K562 (cell line): ENCODE measurements at regions not wholly inside any gene's neighbourhood (a gene's known extent, or its start where the extent isn't known, plus 50 kb on each side); places are given as distances from the start of the nearest gene placed in this dataset.
A peak's percentile ranks its signal among the peaks of the same experiment; 100 is the strongest.

Source experiments
- ATAC-seq: fragments of 200-7000 bp; cut with Tn5 transposase; 3 replicates; pipeline ENCODE4 v1.9.1; 2020; ENCODE audit warnings: moderate library complexity
- BruUV-seq: library from RNA; stranded (reverse); fragments of 400-500 nt; replicated peaks from 2 replicates; lab custom pipeline; 2021; lab: Mats Ljungman, UMichigan
- CTCF ChIA-PET: fragments of 300-600 bp; formaldehyde crosslinking; extraction: SDS; loops from one replicate; lab custom pipeline; 2021; ENCODE audit warnings: low intra/inter-chr PET ratio; lab: Yijun Ruan, JAX
- POLR2A ChIA-PET: fragments of 300-600, 350-650 bp; sonication (Branson Sonifier 250); formaldehyde crosslinking; extraction: SDS; loops from one replicate; lab custom pipeline; 2021; ENCODE audit warnings: antibody characterized with exemption, inconsistent platforms; lab: Yijun Ruan, JAX
- DNase-seq, 4 experiments: peaks; one replicate each; pipeline versions ENCODE4 v3.0.0 to v3.0.0-alpha.2; 2011 to 2018; ENCODE audit warnings: low spot score in 3 of 4, mixed read lengths in 3 of 4; ENCODE audit errors: extremely low read depth in 1 of 4
- FAIRE-seq: peaks from 2 replicates; lab custom pipeline; 2011; peaks lifted over from hg19 to GRCh38; lab: Jason Lieb, UNC
- H2AFZ ChIP-seq: 2 replicates; pipeline ENCODE4 v1.6.0; 2011; ENCODE audit warnings: low read depth, low read length, control low read depth, inconsistent platforms
- H3K27ac ChIP-seq: fragments of 200-600 bp; 3 replicates; pipeline ENCODE4 v1.8.0; 2011; ENCODE audit warnings: low read depth, mild to moderate bottlenecking, control low read depth, inconsistent platforms, low read length, moderate library complexity, mixed read lengths; ENCODE audit errors: extremely low read depth
- H3K27me3 ChIP-seq, 2 experiments: fragments of 300-600 bp in 1 of 2; 2 replicates in 1 of 2; 3 replicates in 1 of 2; pipeline versions ENCODE4 v1.6.0 to v1.8.0; 2011; ENCODE audit warnings: inconsistent platforms in 2 of 2, low read length in 2 of 2, mild to moderate bottlenecking in 1 of 2, mixed read lengths in 1 of 2, moderate library complexity in 1 of 2; ENCODE audit not compliant: control insufficient read depth in 2 of 2, insufficient read depth in 2 of 2
- H3K36me3 ChIP-seq: fragments of 300-600 bp; 3 replicates; pipeline ENCODE4 v1.8.0; 2011; ENCODE audit warnings: mild to moderate bottlenecking, low read length, inconsistent platforms; ENCODE audit not compliant: control insufficient read depth, insufficient read depth
- H3K4me1 ChIP-seq, 2 experiments: fragments of 200-600 bp in 1 of 2; replicated peaks in 1 of 2; 2 replicates in 1 of 2; 3 replicates in 1 of 2; pipeline versions ENCODE4 v1.5.1 to v1.8.0; 2011; ENCODE audit warnings: inconsistent platforms in 2 of 2, low read length in 2 of 2, mild to moderate bottlenecking in 1 of 2, mixed read lengths in 1 of 2, moderate library complexity in 1 of 2; ENCODE audit not compliant: control insufficient read depth in 2 of 2, insufficient read depth in 2 of 2
- H3K4me2 ChIP-seq: 2 replicates; pipeline ENCODE4 v1.6.1; 2011; ENCODE audit warnings: low read length, control low read depth, inconsistent platforms, mixed read lengths; ENCODE audit not compliant: insufficient read depth
- H3K4me3 ChIP-seq: fragments of 200-600 bp; sonication (generic), shearing (Covaris generic); 2 replicates; pipeline ENCODE4 v1.5.1; 2016; ENCODE audit warnings: control low read depth, inconsistent platforms
- H3K79me2 ChIP-seq: fragments of 200-600 bp; 3 replicates; pipeline ENCODE4 v1.8.0; 2011; ENCODE audit warnings: low read length, inconsistent platforms; ENCODE audit not compliant: control insufficient read depth, insufficient read depth
- H3K9ac ChIP-seq, 2 experiments: 2 replicates each; pipeline versions ENCODE4 v1.6.0 to v1.6.1; 2011; ENCODE audit warnings: low read depth in 2 of 2, low read length in 2 of 2, control low read depth in 1 of 2, inconsistent platforms in 1 of 2, mild to moderate bottlenecking in 1 of 2, mixed read lengths in 1 of 2; ENCODE audit not compliant: insufficient read depth in 1 of 2
- H3K9me1 ChIP-seq: one replicate; pipeline ENCODE4 v1.6.0; 2011; ENCODE audit warnings: inconsistent platforms, mild to moderate bottlenecking, low read length, moderate library complexity; ENCODE audit not compliant: control insufficient read depth, insufficient read depth
- H3K9me3 ChIP-seq: replicated peaks from 2 replicates; pipeline ENCODE4 v1.5.1; 2011; ENCODE audit warnings: low read depth, low read length, inconsistent platforms; ENCODE audit not compliant: control insufficient read depth, insufficient read depth
- H4K20me1 ChIP-seq: replicated peaks from 2 replicates; pipeline ENCODE4 v1.6.1; 2011; ENCODE audit warnings: low read length, inconsistent platforms, mixed read lengths; ENCODE audit not compliant: control insufficient read depth, insufficient read depth
- CEBPG ChIP-seq, 3 experiments: fragments of 200-800 bp in 1 of 3; sonication (Bioruptor generic) in 1 of 3; sonication (generic) in 1 of 3; formaldehyde crosslinking in 1 of 3; IDR thresholded peaks in 2 of 3; conservative IDR thresholded peaks in 1 of 3; 2 replicates each; pipeline versions ENCODE4 v1.6.1 to v1.8.0; 2016 to 2022; ENCODE audit warnings: missing compliant biosample characterization in 2 of 3, missing genetic modification characterization in 2 of 3, mild to moderate bottlenecking in 1 of 3, missing genetic modification reagents in 1 of 3
- DNMT1 ChIP-seq: fragments of 450-650 bp; IDR thresholded peaks from 2 replicates; pipeline ENCODE4 v1.6.1; 2016; ENCODE audit warnings: antibody characterized with exemption, mild to moderate bottlenecking
- ETV5 ChIP-seq: sonication (generic); formaldehyde crosslinking; IDR thresholded peaks from 2 replicates; pipeline ENCODE4 v1.4.0; 2020; ENCODE audit warnings: low read depth, mild to moderate bottlenecking, missing genetic modification reagents
- RAD21 ChIP-seq, 2 experiments: fragments of 250-450 bp in 1 of 2; fragments of 450-650 bp in 1 of 2; sonication (Bioruptor Pico) in 1 of 2; formaldehyde crosslinking in 1 of 2; IDR thresholded peaks in 1 of 2; conservative IDR thresholded peaks in 1 of 2; 2 replicates each; pipeline versions ENCODE4 v1.4.0 to v1.8.0; 2020 to 2022; ENCODE audit warnings: mild to moderate bottlenecking in 2 of 2, moderate library complexity in 1 of 2
- REST ChIP-seq, 2 experiments: fragments of 450-650 bp; formaldehyde crosslinking in 1 of 2; IDR thresholded peaks; 2 replicates each; pipeline versions ENCODE4 v1.4.0 to v1.6.1; 2014 to 2020; ENCODE audit warnings: mild to moderate bottlenecking in 2 of 2, borderline replicate concordance in 1 of 2, low read depth in 1 of 2
- SMC3 ChIP-seq: conservative IDR thresholded peaks from 2 replicates; pipeline ENCODE4 v1.6.1; 2011; ENCODE audit warnings: low read depth, low read length, improper control_type of control experiment; ENCODE audit not compliant: insufficient read depth
- SPI1 ChIP-seq: IDR thresholded peaks from 2 replicates; pipeline ENCODE4 v1.6.1; 2011; ENCODE audit warnings: low read depth, low read length, control low read depth, borderline replicate concordance
- ZNF512 ChIP-seq: IDR thresholded peaks from 2 replicates; pipeline ENCODE4 v1.6.1; 2016; ENCODE audit warnings: missing genetic modification characterization, missing compliant biosample characterization
- WGBS: fragments of 100-300 bp; shearing (Covaris generic); methylation state at CpG from one replicate; pipeline ENCODE4 v1.1.6; 2016; ENCODE audit warnings: low coverage, mixed read lengths; ENCODE audit not compliant: insufficient coverage; ENCODE audit errors: missing lambda C conversion rate; 5-methylcytosine and 5-hydroxymethylcytosine counted together
- in situ Hi-C: fragments of 300-500 bp; cut with MboI; formaldehyde crosslinking; loops from 4 replicates; pipeline ENCODE4 v1.15.0; 2018; ENCODE audit warnings: inconsistent platforms, mixed read lengths
- intact Hi-C: fragments of 100-400 bp; cut with micrococcal nuclease; formaldehyde crosslinking; loops from 2 replicates; pipeline ENCODE4 v1.14.2; 2022

GRCh38 chr1:22218618-22219250, 75.8 kb upstream of the WNT4 start:
- CTCF ChIA-PET = interaction anchor here (0.6 to 1.4 kb wide), 2 partner anchors 197 to 323 kb away, joined by 3 to 4 read pairs; no protein-coding TSS in a partner anchor
- TF ChIP-seq RAD21 (CRISPR knock-in tag; conservative IDR thresholded peaks at IDR 0.05 in 1 of 2, IDR thresholded peaks at IDR 0.05 in 1 of 2) = peak in 1 of 2 experiments; percentile 73; a peak in 2 of 4 replicates
- TF ChIP-seq DNMT1 = no peak
- peak; percentile 54; the same call in 1 of the 2 replicates for TF ChIP-seq REST (IDR thresholded peaks at IDR 0.05; ENCODE audit: borderline replicate concordance)
- TF ChIP-seq REST (CRISPR knock-in tag; IDR thresholded peaks at IDR 0.05; ENCODE audit: low read depth) = no peak
- TF ChIP-seq SPI1 = peak; percentile 71; the same call in 1 of the 2 replicates
- TF ChIP-seq CEBPG (CRISPR knock-in tag; IDR thresholded peaks at IDR 0.05) = no peak
- no peak for TF ChIP-seq CEBPG (tag; conservative IDR thresholded peaks at IDR 0.05 in 1 of 2, IDR thresholded peaks at IDR 0.05 in 1 of 2)
- peak; percentile 39 for TF ChIP-seq SMC3
- no peak for TF ChIP-seq ETV5 (CRISPR knock-in tag)
- TF ChIP-seq ZNF512 = no peak

More at GRCh38 chr1:22218618-22219250, 75.8 kb upstream of the WNT4 start:
- Histone ChIP-seq H3K4me3 (no peak overlapping the region), H3K27me3 (peaks cover 43 to 73% of the 10 kb centered on the region in 2 experiments), H3K9ac (no peak overlapping the region), H3K36me3 (no peaks in the 10 kb centered on the region), H3K9me1 (no peaks in the 10 kb centered on the region), H3K4me1 (no peaks in the 10 kb centered on the region), H2AFZ (no peak overlapping the region), H3K4me2 (no peak overlapping the region), H3K9me3 (no peaks in the 10 kb centered on the region), H4K20me1 (0 out of 2 replicates have a peak, but pooled peaks cover 6% of the 10 kb centered on the region), H3K27ac (no peak overlapping the region), H3K79me2 (no peaks in the 10 kb centered on the region)
- DNase-seq (peak in 1 of 4 experiments; percentile 41), ATAC-seq (peak; percentile 78), FAIRE-seq (peak; percentile 26)
- POLR2A ChIA-PET = no interaction called here
- in situ Hi-C loops (no loop called here), intact Hi-C loops (loop anchor here (10.0 kb wide), 1 partner anchor 196 kb away; no protein-coding TSS in a partner anchor)
- BruUV-seq = no TSS peak
- WGBS = 2% methylated on average over 12 of the region's 12 CpGs
